Astrocyte of the spinal cord (primary cell): ENCODE measurements at regions not wholly inside any gene's neighbourhood (a gene's known extent, or its start where the extent isn't known, plus 50 kb on each side); places are given as distances from the start of the nearest gene placed in this dataset.
"Not testable (repeated sequence)": the region's sequence is repeated elsewhere in the genome, so short reads cannot be mapped to it uniquely, and the experiment has no call there.

Experiments
- DNase-seq: peaks from one replicate; pipeline ENCODE4 v3.0.0; 2011; ENCODE audit warnings: low read depth, low spot score
- H3K4me3 ChIP-seq: 2 replicates; pipeline ENCODE4 v1.5.1; 2011; ENCODE audit warnings: low read depth, mild to moderate bottlenecking, low read length, moderate library complexity
- CTCF ChIP-seq: IDR thresholded peaks from 2 replicates; pipeline ENCODE4 v1.5.1; 2012; ENCODE audit warnings: low read depth, mild to moderate bottlenecking, low read length, inconsistent platforms
- in situ Hi-C: cut with HindIII; loops from 2 replicates; pipeline ENCODE4 v1.10.0; 2017; ENCODE audit warnings: low sequenced_read_pairs

GRCh38 chr7:53470336-53470970 lies 435.0 kb downstream of the POM121L12 start:
- TF ChIP-seq CTCF: no peak
- no peak for DNase-seq
- in situ Hi-C loops: no loop called here
- H3K4me3 ChIP-seq: no peak overlapping the region

DNA sequence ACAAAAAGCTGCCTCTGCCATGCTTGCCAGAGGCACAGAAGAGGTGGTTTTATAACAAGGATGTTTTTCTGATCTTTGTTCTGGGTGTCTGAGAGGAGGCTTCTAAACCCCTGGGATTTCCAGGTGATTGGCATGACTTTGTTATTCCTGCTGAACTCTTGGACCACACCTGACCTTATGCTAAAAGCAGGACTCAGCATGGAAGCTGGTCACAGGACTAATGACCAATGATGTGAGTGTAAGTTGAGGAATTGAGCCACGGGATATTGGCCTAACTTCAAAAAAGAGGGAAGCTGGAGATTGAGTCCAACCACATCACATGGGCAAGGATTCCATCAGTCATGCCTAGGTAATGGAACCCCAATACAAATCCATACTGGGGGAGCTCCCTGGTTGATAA lies 437.9 kb downstream of the POM121L12 start:
- no peak overlapping the region for H3K4me3 ChIP-seq
- in situ Hi-C loops: no loop called here
- DNase-seq: no peak
- TF ChIP-seq CTCF: no peak

DNA sequence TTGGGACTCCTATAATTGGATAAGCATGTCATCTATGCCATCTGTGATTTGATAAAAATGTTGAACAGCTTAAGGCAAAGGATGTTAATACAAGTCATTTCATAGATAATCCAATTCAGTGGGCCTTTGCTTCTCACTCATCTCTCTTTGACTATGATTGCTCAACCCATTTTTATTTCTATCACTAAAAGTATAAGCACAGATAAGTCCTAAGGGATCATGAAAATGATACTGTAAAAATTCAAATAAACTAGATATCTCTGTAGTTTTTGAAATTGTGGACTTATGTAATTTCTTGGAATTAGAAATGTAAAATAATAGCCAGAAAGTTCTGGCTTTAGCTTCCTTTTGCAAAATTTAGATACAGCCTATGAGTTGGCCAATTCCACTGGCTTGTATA lies 440.3 kb downstream of the POM121L12 start:
- no peak for DNase-seq
- in situ Hi-C loops: no loop called here
- no peak overlapping the region for H3K4me3 ChIP-seq
- no peak for TF ChIP-seq CTCF

DNA sequence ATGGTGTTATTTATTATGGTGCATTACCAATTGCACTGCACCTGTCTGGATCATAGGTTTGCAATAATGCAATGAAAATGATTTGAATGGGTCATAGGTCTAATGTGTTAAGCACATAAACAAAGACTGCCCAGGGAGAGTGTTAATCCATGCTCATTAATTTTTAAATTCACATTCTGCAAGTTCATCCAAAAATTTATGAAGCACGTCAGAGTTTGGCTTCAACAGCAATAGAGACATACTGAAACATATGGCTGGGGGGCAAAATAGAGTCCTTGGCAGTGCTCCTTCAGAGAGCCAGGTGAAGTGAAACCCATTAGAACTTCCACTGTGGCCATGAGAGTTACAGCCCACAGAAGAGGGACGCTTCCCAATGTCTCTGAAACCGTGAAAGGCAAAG lies 441.1 kb downstream of the POM121L12 start:
- DNase-seq: no peak
- no peak overlapping the region for H3K4me3 ChIP-seq
- TF ChIP-seq CTCF: no peak
- in situ Hi-C loops: no loop called here

DNA sequence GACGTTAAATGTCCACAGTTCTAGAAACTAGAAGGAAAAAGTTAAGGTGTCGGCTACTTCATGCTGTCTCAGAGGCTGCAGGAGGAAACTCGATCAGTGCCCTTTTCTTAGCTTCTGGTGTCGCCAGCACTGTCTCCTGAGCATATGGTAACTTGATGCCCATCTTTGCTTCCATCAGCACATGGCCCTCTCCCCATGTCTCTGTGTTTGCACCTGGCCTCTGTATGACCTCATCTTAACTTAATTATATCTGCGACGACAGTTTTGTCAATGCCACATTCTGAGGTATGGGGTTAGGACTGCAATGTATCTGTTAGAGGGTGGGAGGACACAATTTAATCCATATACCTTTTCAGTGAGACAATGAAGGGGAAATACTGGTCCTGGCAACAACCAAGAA lies 449.9 kb downstream of the POM121L12 start:
- H3K4me3 ChIP-seq: no peak overlapping the region
- DNase-seq: no peak
- no peak for TF ChIP-seq CTCF
- in situ Hi-C loops: no loop called here

- in situ Hi-C loops: no loop called here
- H3K4me3 ChIP-seq: no peak overlapping the region
- TF ChIP-seq CTCF: no peak
- no peak for DNase-seq
These were observed 455.6 kb downstream of the POM121L12 start for GRCh38 chr7:53491051-53491450.

GRCh38 chr7:53495181-53495580 lies 459.7 kb downstream of the POM121L12 start:
- H3K4me3 ChIP-seq, in situ Hi-C loops, DNase-seq: not testable (repeated sequence)
